OCI-LY3 (cell line): ENCODE measurements at regions not wholly inside any gene's neighbourhood (a gene's known extent, or its start where the extent isn't known, plus 50 kb on each side); places are given as distances from the start of the nearest gene placed in this dataset.

Experiments
- EZH2phosphoT487 ChIP-seq: fragments of 200-600 bp; shearing (Covaris generic); IDR thresholded peaks from 2 replicates; pipeline ENCODE4 v1.6.1; 2018; ENCODE audit warnings: antibody characterized with exemption, mixed run types, low read depth
- TF ChIP-seq, protein P1 (sequence below): fragments of 200-600, 300-600 bp; sonication (generic); IDR thresholded peaks from 2 replicates; pipeline ENCODE4 v1.5.1; 2014; ENCODE audit warnings: antibody characterized with exemption, low read length, low read depth

DNA sequence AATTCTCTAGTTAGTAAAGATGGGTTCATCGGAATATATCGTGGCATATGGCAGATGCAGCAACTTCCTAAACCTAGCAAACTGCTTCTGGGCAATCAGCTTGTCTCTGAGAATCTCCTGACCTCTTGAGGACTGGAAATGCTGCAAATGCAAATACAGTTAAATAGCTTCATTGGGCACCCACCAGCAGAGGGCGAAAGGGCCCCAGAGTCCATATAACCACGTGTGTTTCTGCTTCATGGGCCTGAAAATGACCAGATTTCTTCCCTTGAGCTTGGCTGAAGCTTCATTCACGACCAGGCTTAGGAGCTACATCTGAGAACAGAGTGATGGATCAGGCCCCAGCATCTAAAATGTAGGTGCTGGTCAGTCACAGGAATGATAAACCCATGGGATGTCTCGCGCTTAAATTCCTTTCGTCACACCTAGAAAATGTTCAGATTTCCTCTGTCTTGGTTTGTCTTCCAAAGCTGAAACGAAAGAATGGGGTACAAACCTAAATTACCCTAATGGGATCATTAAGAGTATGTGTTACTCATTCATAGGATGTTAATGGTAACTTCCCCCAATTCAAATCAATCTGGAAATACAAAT lies 1482.5 kb upstream of the TMEM132C start:
- TF ChIP-seq, protein P1, sequence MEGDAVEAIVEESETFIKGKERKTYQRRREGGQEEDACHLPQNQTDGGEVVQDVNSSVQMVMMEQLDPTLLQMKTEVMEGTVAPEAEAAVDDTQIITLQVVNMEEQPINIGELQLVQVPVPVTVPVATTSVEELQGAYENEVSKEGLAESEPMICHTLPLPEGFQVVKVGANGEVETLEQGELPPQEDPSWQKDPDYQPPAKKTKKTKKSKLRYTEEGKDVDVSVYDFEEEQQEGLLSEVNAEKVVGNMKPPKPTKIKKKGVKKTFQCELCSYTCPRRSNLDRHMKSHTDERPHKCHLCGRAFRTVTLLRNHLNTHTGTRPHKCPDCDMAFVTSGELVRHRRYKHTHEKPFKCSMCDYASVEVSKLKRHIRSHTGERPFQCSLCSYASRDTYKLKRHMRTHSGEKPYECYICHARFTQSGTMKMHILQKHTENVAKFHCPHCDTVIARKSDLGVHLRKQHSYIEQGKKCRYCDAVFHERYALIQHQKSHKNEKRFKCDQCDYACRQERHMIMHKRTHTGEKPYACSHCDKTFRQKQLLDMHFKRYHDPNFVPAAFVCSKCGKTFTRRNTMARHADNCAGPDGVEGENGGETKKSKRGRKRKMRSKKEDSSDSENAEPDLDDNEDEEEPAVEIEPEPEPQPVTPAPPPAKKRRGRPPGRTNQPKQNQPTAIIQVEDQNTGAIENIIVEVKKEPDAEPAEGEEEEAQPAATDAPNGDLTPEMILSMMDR = peak; percentile 62
- no peak for TF ChIP-seq EZH2phosphoT487
